GM12891 (cell line): ENCODE measurements at regions not wholly inside any gene's neighbourhood (a gene's known extent, or its start where the extent isn't known, plus 50 kb on each side); places are given as distances from the start of the nearest gene placed in this dataset.

Experiments used
- PAX5 ChIP-seq: IDR thresholded peaks from 2 replicates; pipeline ENCODE4 v1.6.1; 2011; ENCODE audit warnings: low read length, moderate library complexity, mild to moderate bottlenecking; ENCODE audit not compliant: insufficient read depth, severe bottlenecking
- POLR2A ChIP-seq: IDR thresholded peaks from 2 replicates; pipeline ENCODE4 v1.6.1; 2011; ENCODE audit warnings: low read depth, low read length, control low read depth
- POLR2AphosphoS5 ChIP-seq: IDR thresholded peaks from 2 replicates; pipeline ENCODE4 v1.6.1; 2011; ENCODE audit warnings: low read depth, low read length, control low read depth
- POU2F2 ChIP-seq: IDR thresholded peaks from 2 replicates; pipeline ENCODE4 v1.6.1; 2011; ENCODE audit warnings: low read depth, mild to moderate bottlenecking, control low read depth, low read length, moderate library complexity
- SPI1 ChIP-seq: IDR thresholded peaks from 2 replicates; pipeline ENCODE4 v1.6.1; 2011; ENCODE audit warnings: low read depth, low read length, control low read depth
- TAF1 ChIP-seq: IDR thresholded peaks from 2 replicates; pipeline ENCODE4 v1.6.1; 2011; ENCODE audit warnings: low read depth, low read length, control low read depth

DNA sequence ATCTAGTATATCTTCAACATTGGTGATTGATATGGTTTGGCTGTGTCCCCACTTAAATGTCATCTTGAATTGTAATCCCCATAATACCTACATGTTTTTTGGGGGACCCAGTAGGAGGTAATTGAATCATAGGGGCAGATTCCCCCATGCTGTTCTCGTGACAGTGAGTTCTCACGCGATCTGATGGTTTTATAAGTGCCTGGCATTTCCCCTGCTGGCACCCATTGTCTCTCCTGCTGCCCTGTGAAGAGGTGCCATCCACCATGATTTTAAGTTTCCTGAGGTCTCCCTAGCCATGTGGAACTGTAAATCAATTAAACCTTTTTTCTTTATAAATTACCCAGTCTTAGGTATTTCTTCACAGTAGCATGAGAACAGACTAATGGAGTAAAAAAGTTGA, 1094.6 kb downstream of the ROBO2 start:
- no peak for TF ChIP-seq POLR2A
- no peak for TF ChIP-seq TAF1
- no peak for TF ChIP-seq POLR2AphosphoS5
- no peak for TF ChIP-seq PAX5
- no peak for TF ChIP-seq SPI1
- TF ChIP-seq POU2F2 = no peak
